ENCODE measurements at regions not wholly inside any gene's neighbourhood (a gene's known extent, or its start where the extent isn't known, plus 50 kb on each side); places are given as distances from the start of the nearest gene placed in this dataset.

GRCh38 chr6:134534708-134535149 is 216.8 kb upstream of the SGK1 start:
- H3K4me3 ChIP-seq (ENCODE audit: low read length): no peak overlapping the region
- TF ChIP-seq CTCF (conservative IDR thresholded peaks at IDR 0.05; ENCODE audit: low read depth, low read length): no peak
- no peak for DNase-seq (ENCODE audit: low read depth)

GRCh38 chr6:134533991-134534390 is 216.1 kb upstream of the SGK1 start:
- DNase-seq (ENCODE audit: low read depth): no peak
- no peak for TF ChIP-seq CTCF (conservative IDR thresholded peaks at IDR 0.05; ENCODE audit: low read depth, low read length)
- H3K4me3 ChIP-seq (ENCODE audit: low read length): no peak overlapping the region

- no peak for DNase-seq (ENCODE audit: low read depth)
- H3K4me3 ChIP-seq (ENCODE audit: low read length): no peak overlapping the region
- no peak for TF ChIP-seq CTCF (conservative IDR thresholded peaks at IDR 0.05; ENCODE audit: low read depth, low read length)
These were observed 215.0 kb upstream of the SGK1 start for GRCh38 chr6:134532694-134533624.

GRCh38 chr6:134531611-134532010 is 213.7 kb upstream of the SGK1 start:
- no peak for TF ChIP-seq CTCF (conservative IDR thresholded peaks at IDR 0.05; ENCODE audit: low read depth, low read length)
- no peak overlapping the region for H3K4me3 ChIP-seq (ENCODE audit: low read length)
- no peak for DNase-seq (ENCODE audit: low read depth)

GRCh38 chr6:134531188-134531551 is 213.3 kb upstream of the SGK1 start:
- H3K4me3 ChIP-seq (ENCODE audit: low read length): no peak overlapping the region
- TF ChIP-seq CTCF (conservative IDR thresholded peaks at IDR 0.05; ENCODE audit: low read depth, low read length): no peak
- no peak for DNase-seq (ENCODE audit: low read depth)

GRCh38 chr6:134529921-134530320 is 212.0 kb upstream of the SGK1 start:
- no peak for TF ChIP-seq CTCF (conservative IDR thresholded peaks at IDR 0.05; ENCODE audit: low read depth, low read length)
- no peak for DNase-seq (ENCODE audit: low read depth)
- no peak overlapping the region for H3K4me3 ChIP-seq (ENCODE audit: low read length)

- no peak for TF ChIP-seq CTCF (conservative IDR thresholded peaks at IDR 0.05; ENCODE audit: low read depth, low read length)
- H3K4me3 ChIP-seq (ENCODE audit: low read length): no peak overlapping the region
- no peak for DNase-seq (ENCODE audit: low read depth)
These were observed 211.4 kb upstream of the SGK1 start for GRCh38 chr6:134529305-134529704.

All from retinal pigment epithelial cell (primary cell).